Caco-2 (cell line): ENCODE measurements at regions not wholly inside any gene's neighbourhood (a gene's known extent, or its start where the extent isn't known, plus 50 kb on each side); places are given as distances from the start of the nearest gene placed in this dataset.

Experiments
- BruUV-seq: library from RNA; stranded (reverse); fragments of 400-500 nt; replicated peaks from 2 replicates; lab custom pipeline; 2021; lab: Mats Ljungman, UMichigan
- CTCF ChIA-PET: fragments of 300-600 bp; sonication (Branson Sonifier 250); formaldehyde crosslinking; loops from one replicate; lab custom pipeline; 2022; ENCODE audit warnings: antibody characterized with exemption; lab: Charles Lee
- POLR2A ChIA-PET: fragments of 300-600 bp; sonication (Branson Sonifier 250); formaldehyde crosslinking; loops from one replicate; lab custom pipeline; 2022; ENCODE audit warnings: antibody characterized with exemption; lab: Charles Lee
- DNase-seq, 2 experiments: peaks; one replicate each; pipeline versions ENCODE4 v3.0.0 to v3.0.0-alpha.2; 2020 to 2022
- H3K27me3 ChIP-seq: replicated peaks from 2 replicates; pipeline ENCODE4 v1.6.0; 2011; ENCODE audit warnings: low read length; ENCODE audit not compliant: control insufficient read depth, insufficient read depth
- H3K36me3 ChIP-seq: 2 replicates; pipeline ENCODE4 v1.5.1; 2011; ENCODE audit warnings: low read length; ENCODE audit not compliant: control insufficient read depth, insufficient read depth
- H3K4me1 ChIP-seq: fragments of 250-450 bp; sonication (Bioruptor Pico); 2 replicates; pipeline ENCODE4 v1.5.1; 2020; ENCODE audit warnings: mild to moderate bottlenecking
- H3K4me3 ChIP-seq: 2 replicates; pipeline ENCODE4 v1.5.1; 2011; ENCODE audit warnings: low read depth, mild to moderate bottlenecking, control low read depth, low read length
- H3K9me3 ChIP-seq: fragments of 250-450 bp; sonication (Bioruptor Pico); 2 replicates; pipeline ENCODE4 v1.5.1; 2020; ENCODE audit warnings: mild to moderate bottlenecking, moderate library complexity
- H3K27ac Mint-ChIP-seq: one replicate; pipeline ENCODE4 v1.8.0; 2022; ENCODE audit warnings: mixed read lengths; ENCODE audit not compliant: unreplicated experiment
- H3K27me3 Mint-ChIP-seq: one replicate; pipeline ENCODE4 v1.8.0; 2022; ENCODE audit warnings: mixed read lengths; ENCODE audit not compliant: insufficient read depth, unreplicated experiment
- H3K36me3 Mint-ChIP-seq: one replicate; pipeline ENCODE4 v1.8.0; 2022; ENCODE audit warnings: mild to moderate bottlenecking, mixed read lengths; ENCODE audit not compliant: insufficient read depth, unreplicated experiment
- H3K4me1 Mint-ChIP-seq: one replicate; pipeline ENCODE4 v1.8.0; 2022; ENCODE audit warnings: low read depth, mixed read lengths; ENCODE audit not compliant: unreplicated experiment
- H3K4me3 Mint-ChIP-seq: one replicate; pipeline ENCODE4 v1.8.0; 2022; ENCODE audit warnings: mild to moderate bottlenecking, moderate library complexity, mixed read lengths; ENCODE audit not compliant: unreplicated experiment
- H3K9me3 Mint-ChIP-seq: one replicate; pipeline ENCODE4 v1.8.0; 2022; ENCODE audit warnings: mixed read lengths; ENCODE audit not compliant: unreplicated experiment
- intact Hi-C: fragments of 100-400 bp; cut with micrococcal nuclease; formaldehyde crosslinking; loops from one replicate; pipeline ENCODE4 v1.10.0; 2022; ENCODE audit not compliant: unreplicated experiment
- TF ChIP-seq, protein P1 (sequence below), 2 experiments: fragments of 200-600 bp in 1 of 2; IDR thresholded peaks; 1 replicate in 1 of 2; 2 replicates in 1 of 2; pipeline versions ENCODE4 v1.5.1 to v1.8.0; 2011 to 2022; ENCODE audit warnings: antibody characterized with exemption in 1 of 2, control low read depth in 1 of 2, inconsistent platforms in 1 of 2, low read depth in 1 of 2, low read length in 1 of 2, mild to moderate bottlenecking in 1 of 2, moderate library complexity in 1 of 2; ENCODE audit not compliant: insufficient read depth in 1 of 2, severe bottlenecking in 1 of 2, unreplicated experiment in 1 of 2

DNA sequence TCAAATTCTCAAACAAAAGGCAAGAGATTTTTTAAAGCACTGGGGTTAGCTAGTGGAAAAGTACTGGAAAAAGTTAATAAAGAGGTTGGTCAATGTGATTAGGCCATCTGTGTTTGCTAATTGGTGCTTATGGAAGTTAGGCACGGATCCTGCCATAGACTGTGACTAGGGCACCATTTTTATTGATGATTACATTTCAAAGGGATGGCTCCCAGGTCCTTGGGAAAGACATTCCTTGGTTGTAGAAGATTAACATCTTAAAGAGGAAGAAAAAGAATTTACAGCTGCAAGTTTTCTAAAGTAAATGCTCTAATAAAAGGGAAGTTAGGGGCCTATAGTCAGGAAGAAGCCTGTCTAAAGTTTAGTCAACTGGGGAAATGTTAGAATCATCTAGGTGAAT, 1183.3 kb downstream of the DTWD2 start:
- Histone ChIP-seq H3K27me3 (no peaks in the 10 kb centered on the region), H3K4me1 (no peaks in the 10 kb centered on the region), H3K4me3 (no peak overlapping the region), H3K36me3 (no peaks in the 10 kb centered on the region), H3K9me3 (no peaks in the 10 kb centered on the region)
- Mint-ChIP-seq H3K4me3 (no peak overlapping the region), H3K4me1 (no peaks in the 10 kb centered on the region), H3K36me3 (no peaks in the 10 kb centered on the region), H3K9me3 (no peaks in the 10 kb centered on the region), H3K27ac (no peak overlapping the region), H3K27me3 (no peaks in the 10 kb centered on the region)
- CTCF ChIA-PET: no interaction called here
- POLR2A ChIA-PET: no interaction called here
- TF ChIP-seq, protein P1, sequence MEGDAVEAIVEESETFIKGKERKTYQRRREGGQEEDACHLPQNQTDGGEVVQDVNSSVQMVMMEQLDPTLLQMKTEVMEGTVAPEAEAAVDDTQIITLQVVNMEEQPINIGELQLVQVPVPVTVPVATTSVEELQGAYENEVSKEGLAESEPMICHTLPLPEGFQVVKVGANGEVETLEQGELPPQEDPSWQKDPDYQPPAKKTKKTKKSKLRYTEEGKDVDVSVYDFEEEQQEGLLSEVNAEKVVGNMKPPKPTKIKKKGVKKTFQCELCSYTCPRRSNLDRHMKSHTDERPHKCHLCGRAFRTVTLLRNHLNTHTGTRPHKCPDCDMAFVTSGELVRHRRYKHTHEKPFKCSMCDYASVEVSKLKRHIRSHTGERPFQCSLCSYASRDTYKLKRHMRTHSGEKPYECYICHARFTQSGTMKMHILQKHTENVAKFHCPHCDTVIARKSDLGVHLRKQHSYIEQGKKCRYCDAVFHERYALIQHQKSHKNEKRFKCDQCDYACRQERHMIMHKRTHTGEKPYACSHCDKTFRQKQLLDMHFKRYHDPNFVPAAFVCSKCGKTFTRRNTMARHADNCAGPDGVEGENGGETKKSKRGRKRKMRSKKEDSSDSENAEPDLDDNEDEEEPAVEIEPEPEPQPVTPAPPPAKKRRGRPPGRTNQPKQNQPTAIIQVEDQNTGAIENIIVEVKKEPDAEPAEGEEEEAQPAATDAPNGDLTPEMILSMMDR (IDR thresholded peaks at IDR 0.05; ENCODE audit: insufficient read depth in 1 of 2, low read depth in 1 of 2, low read length in 1 of 2, severe bottlenecking in 1 of 2, unreplicated experiment in 1 of 2): no peak
- BruUV-seq: no TSS peak
- intact Hi-C loops: no loop called here
- no peak for DNase-seq

DNA sequence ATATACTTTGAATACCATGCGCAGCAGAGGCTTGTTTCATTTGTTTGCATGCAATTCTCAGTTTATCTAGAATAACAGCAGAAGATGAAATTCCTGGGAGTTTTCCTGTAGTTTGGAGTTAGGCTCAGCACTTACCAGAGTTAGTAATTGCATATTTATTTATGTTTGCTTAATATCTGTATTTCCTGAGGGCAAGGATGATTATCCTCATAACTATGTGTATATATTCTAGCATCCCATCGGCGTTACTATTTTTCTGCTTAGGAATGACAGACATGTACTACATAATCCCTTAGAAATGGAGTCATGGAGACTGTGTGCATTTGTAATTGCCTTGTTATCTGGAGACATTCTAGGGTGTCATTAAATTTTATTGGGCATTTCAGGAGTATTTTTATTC, 1184.8 kb downstream of the DTWD2 start:
- Histone ChIP-seq H3K9me3 (no peaks in the 10 kb centered on the region), H3K4me1 (no peaks in the 10 kb centered on the region), H3K27me3 (no peaks in the 10 kb centered on the region), H3K36me3 (no peaks in the 10 kb centered on the region), H3K4me3 (no peak overlapping the region)
- no TSS peak for BruUV-seq
- ChIA-PET CTCF (no interaction called here), POLR2A (no interaction called here)
- DNase-seq: no peak
- no peaks in the 10 kb centered on the region for H3K4me1 Mint-ChIP-seq
- no peak overlapping the region for H3K4me3 Mint-ChIP-seq
- H3K27me3 Mint-ChIP-seq: no peaks in the 10 kb centered on the region
- TF ChIP-seq, protein P1 (IDR thresholded peaks at IDR 0.05; ENCODE audit: insufficient read depth in 1 of 2, low read depth in 1 of 2, low read length in 1 of 2, severe bottlenecking in 1 of 2, unreplicated experiment in 1 of 2): no peak
- no peak overlapping the region for H3K27ac Mint-ChIP-seq
- H3K36me3 Mint-ChIP-seq: no peaks in the 10 kb centered on the region
- H3K9me3 Mint-ChIP-seq: no peaks in the 10 kb centered on the region
- intact Hi-C loops: no loop called here

DNA sequence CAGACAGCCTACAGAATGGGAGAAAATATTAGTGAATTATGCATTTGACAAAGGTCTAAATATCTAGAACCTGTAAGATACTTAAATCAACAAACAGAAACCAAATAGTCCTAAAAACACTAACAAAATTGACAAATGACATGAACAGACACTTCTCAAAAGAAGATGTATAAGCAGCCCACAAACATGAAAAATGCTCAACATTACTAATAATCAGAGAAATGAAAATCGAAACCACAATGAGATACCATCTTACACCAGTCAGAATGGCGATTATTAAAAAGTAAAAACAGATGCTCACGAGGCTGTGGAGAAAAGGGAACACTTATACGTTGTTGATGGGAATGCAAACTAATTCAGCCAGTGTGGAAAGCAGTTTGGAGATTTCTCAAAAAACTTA, 1186.8 kb downstream of the DTWD2 start:
- Histone ChIP-seq H3K4me3 (no peak overlapping the region), H3K9me3 (no peaks in the 10 kb centered on the region), H3K27me3 (no peaks in the 10 kb centered on the region), H3K4me1 (no peaks in the 10 kb centered on the region), H3K36me3 (no peaks in the 10 kb centered on the region)
- CTCF ChIA-PET: no interaction called here
- no peak for DNase-seq
- Mint-ChIP-seq H3K4me1 (no peaks in the 10 kb centered on the region), H3K27ac (no peak overlapping the region), H3K36me3 (no peaks in the 10 kb centered on the region), H3K9me3 (no peaks in the 10 kb centered on the region), H3K4me3 (no peak overlapping the region), H3K27me3 (peaks cover 2% of the 10 kb centered on the region)
- TF ChIP-seq, protein P1 (IDR thresholded peaks at IDR 0.05; ENCODE audit: insufficient read depth in 1 of 2, low read depth in 1 of 2, low read length in 1 of 2, severe bottlenecking in 1 of 2, unreplicated experiment in 1 of 2): no peak
- no TSS peak for BruUV-seq
- POLR2A ChIA-PET: no interaction called here
- intact Hi-C loops: no loop called here
